Stimulated activated effector memory CD8-positive, alpha-beta T cell treated with anti-CD3 and anti-CD28 coated beads, Interleukin-12 subunit alpha, Interleukin-12 subunit beta, amount 100 ng/mL, for 72 hours (primary cell): ENCODE measurements at regions not wholly inside any gene's neighbourhood (a gene's known extent, or its start where the extent isn't known, plus 50 kb on each side); places are given as distances from the start of the nearest gene placed in this dataset.

Experiments
- ATAC-seq: fragments of 150-1000 bp; cut with Tn5 transposase; 2 replicates; pipeline ENCODE4 v1.10.0; 2021
- DNase-seq, 2 donors: peaks; one replicate each; pipeline ENCODE4 v3.0.0; 2021 to 2022; ENCODE audit warnings: low spot score in 2 of 2
- H3K27ac Mint-ChIP-seq: one replicate; pipeline ENCODE4 v1.8.0; 2022; ENCODE audit warnings: mild to moderate bottlenecking, mixed read lengths
- H3K36me3 Mint-ChIP-seq: one replicate; pipeline ENCODE4 v1.8.0; 2022; ENCODE audit warnings: mild to moderate bottlenecking, mixed read lengths
- H3K4me1 Mint-ChIP-seq: one replicate; pipeline ENCODE4 v1.8.0; 2022; ENCODE audit warnings: mixed read lengths
- H3K4me3 Mint-ChIP-seq: one replicate; pipeline ENCODE4 v1.8.0; 2022; ENCODE audit warnings: mild to moderate bottlenecking, mixed read lengths
- H3K9me3 Mint-ChIP-seq: one replicate; pipeline ENCODE4 v1.8.0; 2022; ENCODE audit warnings: mixed read lengths

DNA sequence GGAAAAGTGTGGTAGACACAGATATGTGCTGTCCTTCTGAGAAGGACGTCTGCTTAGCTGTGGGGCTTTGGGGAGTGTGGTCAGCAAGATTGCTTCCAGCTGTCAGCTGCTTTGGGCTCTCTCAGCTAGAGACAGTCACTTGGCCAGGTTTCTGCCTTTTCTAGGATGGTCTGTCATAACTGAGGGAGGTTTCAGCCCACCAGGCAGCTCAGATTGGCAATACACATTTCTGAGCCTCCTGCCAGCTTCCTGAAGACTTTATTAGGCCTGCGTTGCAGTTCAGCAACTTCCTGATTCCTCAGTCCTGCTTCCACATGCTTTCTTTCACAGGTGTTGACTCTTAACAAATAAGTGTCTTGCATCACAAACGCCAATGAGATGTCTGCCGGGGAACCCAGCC, 286.5 kb downstream of the SQOR start:
- no peak for ATAC-seq
- Mint-ChIP-seq H3K9me3 (peaks cover 8% of the 10 kb centered on the region), H3K4me1 (no peaks in the 10 kb centered on the region), H3K4me3 (no peak overlapping the region), H3K36me3 (no peaks in the 10 kb centered on the region), H3K27ac (no peak overlapping the region)
- no peak for DNase-seq

DNA sequence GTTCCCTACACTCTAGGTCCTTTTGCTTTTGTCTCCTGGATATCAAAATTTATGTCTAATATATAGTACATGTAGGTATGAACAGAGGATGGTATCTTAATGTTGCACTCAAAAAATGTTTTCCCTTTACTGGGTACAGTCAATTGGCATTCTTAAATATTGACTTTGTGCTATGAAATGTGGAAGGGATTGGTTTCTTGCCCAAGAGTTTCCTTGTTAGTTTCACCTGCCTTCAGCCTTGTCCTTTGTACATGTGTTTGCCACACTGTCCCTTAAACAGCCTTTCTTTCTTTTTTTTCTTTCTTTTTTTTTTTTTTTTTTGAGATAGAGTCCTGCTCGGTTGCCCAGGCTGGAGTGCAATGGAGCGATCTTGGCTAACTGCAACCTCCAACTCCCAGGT, 287.1 kb downstream of the SQOR start:
- DNase-seq (no peak), ATAC-seq (no peak)
- no peaks in the 10 kb centered on the region for H3K4me1 Mint-ChIP-seq
- H3K9me3 Mint-ChIP-seq: peaks cover 4% of the 10 kb centered on the region
- H3K27ac Mint-ChIP-seq: no peak overlapping the region
- H3K4me3 Mint-ChIP-seq: no peak overlapping the region
- H3K36me3 Mint-ChIP-seq: no peaks in the 10 kb centered on the region

- Mint-ChIP-seq H3K4me1 (no peaks in the 10 kb centered on the region), H3K36me3 (no peaks in the 10 kb centered on the region), H3K9me3 (no peaks in the 10 kb centered on the region), H3K27ac (no peak overlapping the region), H3K4me3 (no peak overlapping the region)
- ATAC-seq (no peak), DNase-seq (no peak)
Observed at GRCh38 chr15:45941367-45941766, 306.5 kb downstream of the SQOR start.

DNA sequence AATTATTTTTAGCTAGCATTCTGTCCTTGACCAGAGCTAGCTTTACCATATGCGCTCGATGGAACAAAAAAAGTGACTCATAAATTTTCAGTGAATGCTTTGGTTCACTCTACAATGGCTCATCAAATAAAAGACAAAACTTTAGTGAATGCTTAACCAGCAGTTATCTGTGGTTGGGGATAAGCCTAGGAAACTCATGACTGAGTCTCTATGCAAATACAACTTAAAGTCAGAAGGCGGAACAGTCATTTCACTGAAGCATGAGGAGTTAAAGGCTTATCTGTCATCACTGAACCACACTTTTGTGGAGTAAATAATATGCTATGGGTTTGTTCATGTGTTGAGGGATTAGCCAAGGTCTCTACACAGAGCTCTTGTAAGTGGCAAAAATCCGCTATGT, 308.4 kb downstream of the SQOR start:
- no peak for ATAC-seq

GRCh38 chr15:45946111-45946510, 311.3 kb downstream of the SQOR start:
- Mint-ChIP-seq H3K36me3 (no peaks in the 10 kb centered on the region), H3K9me3 (peaks cover 3% of the 10 kb centered on the region), H3K27ac (no peak overlapping the region), H3K4me1 (no peaks in the 10 kb centered on the region), H3K4me3 (no peak overlapping the region)
- DNase-seq (no peak), ATAC-seq (no peak)

More for the DNA sequence above, 308.4 kb downstream of the SQOR start:
- Mint-ChIP-seq H3K27ac (no peak overlapping the region), H3K36me3 (no peaks in the 10 kb centered on the region), H3K9me3 (no peaks in the 10 kb centered on the region), H3K4me1 (no peaks in the 10 kb centered on the region), H3K4me3 (no peak overlapping the region)
- no peak for DNase-seq

DNA sequence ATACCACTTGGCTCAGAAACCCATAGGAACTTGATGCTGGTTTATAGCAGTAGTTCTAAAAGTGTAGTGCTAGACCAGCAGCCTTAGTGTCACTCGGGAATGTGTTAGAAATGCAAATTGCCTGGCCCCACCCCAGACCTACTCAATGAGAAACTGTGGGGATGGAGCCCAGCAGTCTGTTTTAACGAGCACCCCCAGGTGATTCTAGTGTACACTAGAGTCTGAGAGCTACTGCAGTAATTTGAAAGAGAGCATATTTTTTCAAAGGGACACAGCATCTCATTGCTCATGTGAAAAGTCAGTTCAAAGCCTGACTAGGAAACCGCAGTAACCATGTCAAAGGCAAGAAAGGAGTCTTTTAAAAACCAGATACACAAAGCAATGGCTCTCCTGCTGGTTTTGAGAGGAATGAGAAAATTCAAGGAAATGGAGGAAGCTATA, 313.4 kb downstream of the SQOR start:
- Mint-ChIP-seq H3K4me3 (no peak overlapping the region), H3K27ac (no peak overlapping the region), H3K9me3 (peaks cover 3% of the 10 kb centered on the region), H3K36me3 (no peaks in the 10 kb centered on the region), H3K4me1 (no peaks in the 10 kb centered on the region)
- no peak for DNase-seq
- no peak for ATAC-seq

- ATAC-seq (no peak), DNase-seq (no peak)
- Mint-ChIP-seq H3K4me1 (no peaks in the 10 kb centered on the region), H3K36me3 (no peaks in the 10 kb centered on the region), H3K9me3 (peaks cover 18% of the 10 kb centered on the region), H3K27ac (no peak overlapping the region), H3K4me3 (no peak overlapping the region)
Observed at GRCh38 chr15:45958924-45959323, 324.1 kb downstream of the SQOR start.

- ATAC-seq (no peak), DNase-seq (no peak)
- Mint-ChIP-seq H3K4me3 (no peak overlapping the region), H3K9me3 (peaks cover 11% of the 10 kb centered on the region), H3K36me3 (no peaks in the 10 kb centered on the region), H3K27ac (no peak overlapping the region), H3K4me1 (no peaks in the 10 kb centered on the region)
Observed at GRCh38 chr15:45962733-45963132, 327.9 kb downstream of the SQOR start.

DNA sequence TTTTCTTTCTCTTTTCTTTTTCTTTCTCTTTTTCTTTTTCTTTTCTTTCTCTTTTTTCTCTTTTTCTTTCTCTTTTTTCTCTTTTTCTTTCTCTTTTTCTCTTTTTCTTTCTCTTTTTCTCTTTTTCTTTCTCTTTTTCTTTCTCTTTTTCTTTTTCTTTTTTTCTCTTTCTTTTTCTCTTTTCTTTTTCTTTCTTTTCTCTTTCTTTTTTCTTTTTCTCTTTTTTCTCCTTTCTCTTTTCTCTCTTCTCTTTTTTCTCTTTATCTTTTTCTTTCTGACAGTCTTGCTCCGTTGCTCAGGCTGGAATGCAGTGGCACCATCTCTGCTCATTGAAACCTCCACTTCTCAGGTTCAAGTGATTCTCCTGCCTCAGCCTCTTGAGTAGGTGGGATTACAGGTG, 335.7 kb downstream of the SQOR start:
- Mint-ChIP-seq H3K4me1 (no peaks in the 10 kb centered on the region), H3K36me3 (no peaks in the 10 kb centered on the region), H3K4me3 (no peak overlapping the region), H3K9me3 (peaks cover 6% of the 10 kb centered on the region), H3K27ac (no peak overlapping the region)
- ATAC-seq (no peak), DNase-seq (no peak)

DNA sequence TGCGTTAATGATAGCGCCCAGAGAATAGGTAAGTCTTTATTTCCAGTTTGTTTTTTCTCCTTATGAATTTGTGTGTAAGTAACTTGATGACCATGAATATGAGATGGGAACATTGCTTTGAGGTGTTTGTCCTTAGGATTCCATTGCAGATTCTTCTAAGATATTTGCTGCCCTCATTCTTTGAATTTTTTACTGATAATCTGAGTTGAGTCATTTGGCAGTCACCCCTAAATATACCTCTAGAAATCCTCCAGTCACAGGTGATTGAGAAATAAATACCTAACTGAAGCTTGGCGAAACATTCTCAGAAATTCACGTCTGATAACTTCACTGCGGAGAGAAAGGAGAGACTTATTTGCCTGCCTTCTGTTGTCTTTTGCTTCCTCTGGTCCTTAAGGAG, 345.5 kb downstream of the SQOR start:
- Mint-ChIP-seq H3K4me1 (no peaks in the 10 kb centered on the region), H3K27ac (no peak overlapping the region), H3K36me3 (no peaks in the 10 kb centered on the region), H3K9me3 (peaks cover 2% of the 10 kb centered on the region), H3K4me3 (no peak overlapping the region)
- DNase-seq (no peak), ATAC-seq (no peak)

DNA sequence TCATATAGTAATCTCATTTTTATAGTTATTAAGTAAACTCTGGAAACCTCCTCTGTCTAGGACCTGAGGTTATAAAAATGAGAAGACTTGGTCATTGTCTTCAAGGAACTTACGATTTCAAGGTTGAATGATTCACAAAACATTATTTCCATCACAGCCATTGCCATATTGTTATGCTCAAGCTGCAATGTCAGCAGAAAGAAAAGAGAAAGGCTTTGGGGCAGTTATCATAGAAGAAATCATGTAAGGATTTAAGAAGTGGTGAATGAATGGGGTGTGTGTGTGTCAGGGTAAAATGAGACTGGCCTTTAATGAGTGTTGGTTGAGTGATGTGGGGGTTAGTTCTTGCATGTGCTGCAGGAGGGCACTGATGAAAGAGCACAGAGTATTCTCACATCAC, 346.8 kb downstream of the SQOR start:
- Mint-ChIP-seq H3K27ac (no peak overlapping the region), H3K4me1 (no peaks in the 10 kb centered on the region), H3K4me3 (no peak overlapping the region), H3K36me3 (no peaks in the 10 kb centered on the region), H3K9me3 (peaks cover 2% of the 10 kb centered on the region)
- ATAC-seq (no peak), DNase-seq (no peak)

GRCh38 chr15:45991863-45992262, 357.0 kb downstream of the SQOR start:
- ATAC-seq (no peak), DNase-seq (no peak)
- no peaks in the 10 kb centered on the region for H3K36me3 Mint-ChIP-seq
- H3K4me3 Mint-ChIP-seq: no peak overlapping the region
- H3K9me3 Mint-ChIP-seq: peaks cover 15% of the 10 kb centered on the region
- H3K4me1 Mint-ChIP-seq: no peaks in the 10 kb centered on the region
- no peak overlapping the region for H3K27ac Mint-ChIP-seq

DNA sequence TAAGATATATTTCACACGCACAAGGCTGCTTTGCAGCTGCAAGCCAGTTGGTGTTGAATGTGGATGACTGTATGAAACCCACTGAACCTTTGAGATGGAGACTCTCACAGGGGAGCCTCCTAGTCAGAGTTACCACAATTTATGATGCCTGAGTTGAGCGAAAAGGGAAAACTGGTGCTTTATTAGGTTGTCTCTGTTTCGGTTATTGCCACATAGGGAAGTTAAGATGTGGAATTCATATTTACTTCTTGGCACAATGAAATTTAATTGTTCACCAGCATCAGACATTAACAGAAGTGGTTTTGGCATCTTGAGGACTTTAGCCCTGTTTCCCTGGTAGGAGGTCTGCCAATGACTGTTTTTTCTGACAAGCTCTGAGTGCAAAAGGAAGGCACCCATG, 358.2 kb downstream of the SQOR start:
- Mint-ChIP-seq H3K27ac (no peak overlapping the region), H3K9me3 (peaks cover 15% of the 10 kb centered on the region), H3K36me3 (no peaks in the 10 kb centered on the region), H3K4me3 (no peak overlapping the region), H3K4me1 (no peaks in the 10 kb centered on the region)
- ATAC-seq (no peak), DNase-seq (no peak)

- no peak overlapping the region for H3K4me3 Mint-ChIP-seq
- H3K36me3 Mint-ChIP-seq: no peaks in the 10 kb centered on the region
- no peaks in the 10 kb centered on the region for H3K4me1 Mint-ChIP-seq
- DNase-seq: no peak
- H3K9me3 Mint-ChIP-seq: peaks cover 15% of the 10 kb centered on the region
- ATAC-seq: no peak
- H3K27ac Mint-ChIP-seq: no peak overlapping the region
Observed at GRCh38 chr15:45993508-45993907, 358.7 kb downstream of the SQOR start.

DNA sequence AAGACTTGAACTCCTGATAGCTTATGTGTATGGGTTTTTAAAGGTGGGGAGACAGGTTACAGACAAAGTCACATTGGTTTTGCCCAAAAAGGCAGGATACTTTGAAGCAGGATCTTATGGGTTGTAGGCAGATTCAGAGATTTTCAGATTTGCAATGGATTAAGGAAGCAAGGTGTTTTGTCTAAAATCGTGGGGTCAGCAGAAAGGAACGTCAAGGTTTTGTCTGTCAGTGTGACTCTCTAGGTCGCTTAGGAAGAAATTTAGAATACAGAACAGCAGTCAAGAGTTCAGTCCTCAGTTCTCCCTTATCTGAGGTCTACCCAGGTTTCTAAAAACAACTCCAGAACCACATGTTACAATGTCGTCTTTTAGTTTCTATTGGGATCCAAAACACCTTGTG, 361.0 kb downstream of the SQOR start:
- Mint-ChIP-seq H3K27ac (no peak overlapping the region), H3K36me3 (no peaks in the 10 kb centered on the region), H3K9me3 (peaks cover 13% of the 10 kb centered on the region), H3K4me1 (no peaks in the 10 kb centered on the region), H3K4me3 (no peak overlapping the region)
- ATAC-seq: no peak
- DNase-seq: no peak

DNA sequence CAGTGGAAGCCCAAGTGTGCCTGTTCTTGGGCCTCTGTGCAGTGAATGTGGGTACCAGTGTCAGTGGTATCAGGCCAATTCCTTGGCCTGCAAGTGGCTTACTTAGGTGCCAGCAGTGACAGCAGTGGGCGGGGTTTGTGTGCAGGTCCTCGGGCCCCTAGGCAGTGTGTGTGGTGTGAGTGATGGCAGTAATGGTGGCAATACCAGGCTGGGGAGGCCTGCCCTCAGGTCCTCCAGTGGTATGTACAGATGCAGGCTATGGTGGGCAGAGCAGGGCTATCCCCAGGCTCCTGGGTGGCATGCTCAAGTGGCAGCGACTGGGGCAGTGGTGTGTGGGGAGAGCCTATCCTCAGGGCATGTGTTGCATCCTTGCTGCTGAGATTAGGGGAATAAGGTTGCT, 379.7 kb downstream of the SQOR start:
- DNase-seq (no peak), ATAC-seq (no peak)
- H3K36me3 Mint-ChIP-seq: no peaks in the 10 kb centered on the region
- peaks cover 30% of the 10 kb centered on the region for H3K9me3 Mint-ChIP-seq
- H3K4me3 Mint-ChIP-seq: no peak overlapping the region
- H3K4me1 Mint-ChIP-seq: no peaks in the 10 kb centered on the region
- no peak overlapping the region for H3K27ac Mint-ChIP-seq

GRCh38 chr15:46034755-46035154, 399.9 kb downstream of the SQOR start:
- H3K36me3 Mint-ChIP-seq: no peaks in the 10 kb centered on the region
- H3K4me1 Mint-ChIP-seq: no peaks in the 10 kb centered on the region
- H3K27ac Mint-ChIP-seq: no peak overlapping the region
- H3K9me3 Mint-ChIP-seq: peaks cover 5% of the 10 kb centered on the region
- DNase-seq: no peak
- H3K4me3 Mint-ChIP-seq: no peak overlapping the region
- ATAC-seq: no peak
